HG03575 (cell line): ENCODE measurements at regions not wholly inside any gene's neighbourhood (a gene's known extent, or its start where the extent isn't known, plus 50 kb on each side); places are given as distances from the start of the nearest gene placed in this dataset.

Experiments
- ATAC-seq: cut with Tn5 transposase; IDR thresholded peaks from one replicate; pipeline ENCODE4 v1.9.1; 2021; ENCODE audit not compliant: unreplicated experiment, insufficient number of reproducible peaks, low FRiP score; ENCODE audit errors: extremely low read depth

DNA sequence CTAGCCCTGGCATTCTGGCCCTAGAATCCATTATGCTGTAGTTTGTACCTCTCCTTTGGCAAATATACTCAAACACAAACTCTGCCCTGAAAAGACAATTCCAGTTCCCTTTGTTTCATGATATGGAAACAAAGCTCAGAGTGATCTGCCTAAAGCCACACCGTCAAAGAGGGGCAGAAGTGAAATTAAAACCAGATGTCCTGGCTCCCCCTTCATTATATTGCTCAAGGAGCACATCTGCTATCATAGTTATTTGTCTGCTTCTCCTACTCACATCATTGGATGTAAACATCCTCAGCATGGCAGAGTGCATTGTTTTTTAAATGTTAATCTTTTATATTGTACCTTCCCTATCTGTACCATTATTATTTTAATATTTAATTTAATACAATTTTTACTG lies 266.7 kb upstream of the SMARCA2 start:
- ATAC-seq = no peak

DNA sequence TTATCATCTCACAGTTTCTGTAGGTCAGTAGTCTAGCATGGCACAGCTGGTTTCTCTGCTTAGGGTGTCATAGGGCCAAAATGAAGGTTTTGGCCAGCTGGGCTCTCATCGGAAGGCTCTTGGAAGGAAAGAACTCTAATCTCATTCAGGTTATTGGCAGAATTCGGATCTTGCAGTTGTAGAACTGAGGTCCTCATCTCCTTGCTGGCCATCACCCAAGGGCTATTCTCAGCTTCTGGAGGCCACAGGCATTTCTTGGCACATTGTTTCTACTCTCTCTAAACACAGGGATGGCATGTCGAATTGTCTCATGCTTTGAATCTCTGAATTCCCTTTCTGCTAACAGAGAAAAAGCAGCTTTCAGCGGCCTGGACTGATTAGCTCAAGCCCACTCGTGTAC lies 258.0 kb upstream of the SMARCA2 start:
- ATAC-seq = no peak

DNA sequence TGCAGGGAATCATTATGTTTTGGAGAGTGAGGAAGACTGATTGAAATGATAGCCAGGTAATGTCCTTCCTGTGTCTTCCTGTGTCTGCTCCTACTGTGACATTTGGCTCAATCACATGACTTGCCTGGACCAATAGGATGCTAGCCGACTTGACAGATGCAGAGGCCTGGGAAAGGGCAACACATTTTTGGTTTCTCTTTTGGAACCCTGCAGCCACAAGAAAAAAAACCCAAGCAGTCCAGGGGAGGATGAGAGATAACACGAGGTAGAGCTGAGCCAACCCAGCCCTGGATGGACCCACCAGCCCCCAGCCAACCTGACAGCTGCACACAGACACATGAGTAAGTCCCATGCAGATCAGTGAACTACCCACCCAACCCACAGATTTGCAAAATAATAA lies 256.1 kb upstream of the SMARCA2 start:
- peak; percentile 65 for ATAC-seq

DNA sequence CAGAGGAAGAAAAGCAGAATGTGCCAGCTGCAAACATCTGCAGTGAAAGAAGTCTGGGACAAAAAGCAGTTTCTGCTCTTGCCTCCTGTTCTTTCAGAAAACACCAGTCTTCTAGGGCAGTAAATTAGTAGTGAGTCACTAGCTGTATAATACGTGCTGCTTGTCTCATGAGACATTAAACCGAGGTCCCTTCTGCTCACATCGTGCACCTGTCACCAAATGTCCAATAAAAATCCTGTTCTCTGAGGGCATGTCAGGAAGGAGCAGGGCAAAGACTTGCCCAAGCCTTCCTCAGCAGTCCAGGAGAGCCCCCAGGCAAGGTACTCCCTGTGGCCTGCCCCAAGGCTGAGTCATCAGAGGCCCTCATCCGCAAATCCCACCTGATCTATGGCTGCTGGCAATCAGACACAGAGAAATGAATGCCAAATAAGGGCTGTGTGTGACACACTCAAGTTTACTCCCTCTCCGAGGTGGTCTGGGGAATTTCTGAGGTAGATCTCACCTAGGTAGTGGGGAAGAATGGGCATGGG lies 255.3 kb upstream of the SMARCA2 start:
- ATAC-seq = no peak

DNA sequence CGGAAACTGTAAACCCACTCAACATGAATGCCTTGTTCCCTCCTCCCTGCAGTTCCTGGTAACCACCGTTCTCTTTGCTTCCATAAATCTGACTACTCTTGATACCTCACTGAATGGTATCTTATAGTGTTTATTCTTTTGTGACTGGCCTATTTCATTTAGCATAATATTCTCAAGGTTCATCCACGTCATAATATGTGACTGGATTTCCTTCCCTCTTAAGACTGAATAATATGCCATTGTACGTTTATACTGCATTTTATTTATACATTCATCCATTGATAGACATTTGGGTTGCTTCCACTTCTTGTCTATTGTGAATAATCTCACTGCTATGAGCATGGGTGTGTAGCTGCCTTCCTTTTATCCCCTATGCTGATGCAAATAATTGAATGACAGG lies 253.3 kb upstream of the SMARCA2 start:
- no peak for ATAC-seq

DNA sequence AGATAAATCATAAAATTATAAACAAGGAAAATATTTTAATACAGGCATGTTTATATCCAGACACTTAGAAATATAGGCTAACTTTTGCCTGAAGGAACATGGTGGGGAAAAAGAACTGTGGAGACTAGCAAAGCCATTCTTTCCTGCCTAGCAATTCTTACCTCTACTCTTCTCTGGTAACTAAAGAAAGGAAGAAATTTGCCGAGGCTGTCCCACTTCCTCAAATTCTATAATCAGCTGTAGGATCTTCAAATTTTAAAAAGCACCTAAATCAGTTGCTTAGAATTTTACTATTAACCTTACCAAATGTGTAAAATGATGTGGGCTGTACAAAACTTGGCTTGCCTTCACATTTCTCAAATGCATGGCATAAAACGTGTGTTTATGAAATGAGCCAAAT lies 249.1 kb upstream of the SMARCA2 start:
- no peak for ATAC-seq

DNA sequence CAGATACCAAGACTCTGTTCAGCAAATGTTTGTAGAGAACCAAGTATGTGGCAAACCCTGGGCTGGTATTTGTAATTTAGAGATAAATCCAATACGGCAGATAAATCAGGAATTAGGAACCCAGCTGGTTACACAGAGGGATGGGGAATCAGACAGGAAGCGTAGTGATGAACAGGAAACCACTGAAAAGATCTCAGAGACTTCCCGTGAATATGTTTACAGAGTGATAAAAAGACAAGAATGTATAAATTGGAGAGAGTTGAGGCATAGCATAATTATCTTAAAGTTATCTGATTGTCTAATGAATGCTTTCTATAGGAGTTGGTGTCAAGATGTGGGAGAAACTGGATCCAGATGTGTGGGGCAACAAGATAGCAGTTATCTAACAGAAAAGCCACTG lies 246.6 kb upstream of the SMARCA2 start:
- ATAC-seq = no peak

DNA sequence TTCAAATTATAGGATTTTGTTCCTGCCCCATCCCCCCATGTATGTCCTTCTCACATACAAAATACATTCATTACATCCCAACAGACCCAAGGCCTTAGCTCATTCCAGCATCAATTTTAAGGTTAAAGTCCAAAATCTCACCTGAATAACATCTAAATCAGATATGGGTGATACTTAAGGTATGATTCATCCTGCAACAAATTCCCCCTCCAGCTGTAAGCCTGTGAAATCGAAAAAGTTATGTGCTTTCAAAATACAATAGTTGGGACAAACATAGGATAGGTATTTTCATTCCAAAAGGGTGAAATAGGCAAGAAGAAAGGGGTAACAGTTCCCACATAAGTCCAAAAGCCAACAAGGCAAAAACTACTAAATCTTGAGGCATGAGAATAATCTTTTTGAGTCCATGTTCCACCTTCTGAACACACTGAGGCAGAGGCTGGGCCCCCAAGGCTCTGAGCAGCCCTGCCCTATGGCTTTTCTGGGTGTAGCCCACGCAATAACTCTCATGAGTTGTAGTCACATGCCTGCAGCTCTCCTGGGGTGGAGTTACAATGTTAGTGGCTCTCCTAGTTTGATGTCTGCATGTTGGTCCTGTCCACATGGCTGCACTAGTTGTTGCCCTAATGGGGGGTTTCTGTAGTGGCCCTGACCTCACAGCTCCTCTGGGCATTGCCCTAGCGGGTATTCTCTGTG lies 243.9 kb upstream of the SMARCA2 start:
- no peak for ATAC-seq

DNA sequence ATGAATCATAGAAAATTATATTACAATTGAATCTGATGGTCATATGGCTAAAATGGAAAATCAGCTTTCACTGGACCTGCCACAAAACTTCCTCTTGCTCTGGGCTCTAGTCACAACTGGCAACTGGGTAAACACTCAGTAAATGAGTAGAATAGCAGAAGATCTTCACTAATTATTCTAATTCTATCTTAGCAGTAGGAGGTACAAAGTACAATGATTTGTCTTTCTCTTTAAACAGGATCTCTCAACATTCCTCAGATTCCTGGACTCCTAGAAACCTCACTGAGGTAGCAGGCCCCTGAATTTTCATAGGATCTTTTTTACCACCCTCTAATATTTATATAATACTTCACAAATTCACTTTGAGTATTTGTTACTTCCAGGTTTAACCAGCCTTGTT lies 239.9 kb upstream of the SMARCA2 start:
- ATAC-seq = no peak

DNA sequence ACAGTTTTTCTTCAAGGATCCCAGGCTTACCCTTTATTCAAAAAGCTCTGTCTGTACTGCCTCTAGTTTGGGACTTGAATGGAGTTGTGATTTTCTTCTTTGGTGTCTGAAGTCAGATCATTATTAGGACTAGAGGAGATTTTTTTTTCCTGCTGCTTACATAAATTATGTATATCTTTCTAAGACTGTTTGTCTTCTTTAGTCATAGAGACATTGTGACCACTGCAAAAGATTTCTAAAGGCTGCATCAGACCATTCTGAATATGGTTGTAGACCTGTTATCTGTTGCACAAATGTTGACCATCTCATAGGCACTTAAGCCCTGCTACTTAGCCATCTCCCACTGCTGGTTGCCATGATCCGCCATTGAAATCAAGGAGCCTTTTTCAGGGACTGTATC lies 238.5 kb upstream of the SMARCA2 start:
- no peak for ATAC-seq

DNA sequence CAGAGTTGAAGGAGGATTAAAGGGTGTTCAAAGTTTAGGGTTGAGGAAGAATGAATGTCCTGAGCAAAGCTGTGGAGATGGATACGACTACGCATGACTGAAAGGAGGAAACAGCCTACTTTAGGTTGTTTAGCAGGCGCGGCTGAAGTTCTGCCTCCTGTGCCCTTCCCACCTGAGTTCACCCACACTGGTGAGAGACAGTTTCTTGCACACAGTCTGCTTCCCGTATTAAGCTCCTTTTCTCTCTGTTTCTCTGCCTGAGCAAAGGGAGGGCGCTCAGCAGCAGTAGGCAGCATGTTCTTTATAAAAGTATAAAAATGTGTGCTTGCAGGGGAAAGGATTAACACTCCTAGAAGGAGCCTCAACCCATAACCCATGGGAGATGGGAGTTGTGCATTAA lies 224.0 kb upstream of the SMARCA2 start:
- ATAC-seq = no peak

DNA sequence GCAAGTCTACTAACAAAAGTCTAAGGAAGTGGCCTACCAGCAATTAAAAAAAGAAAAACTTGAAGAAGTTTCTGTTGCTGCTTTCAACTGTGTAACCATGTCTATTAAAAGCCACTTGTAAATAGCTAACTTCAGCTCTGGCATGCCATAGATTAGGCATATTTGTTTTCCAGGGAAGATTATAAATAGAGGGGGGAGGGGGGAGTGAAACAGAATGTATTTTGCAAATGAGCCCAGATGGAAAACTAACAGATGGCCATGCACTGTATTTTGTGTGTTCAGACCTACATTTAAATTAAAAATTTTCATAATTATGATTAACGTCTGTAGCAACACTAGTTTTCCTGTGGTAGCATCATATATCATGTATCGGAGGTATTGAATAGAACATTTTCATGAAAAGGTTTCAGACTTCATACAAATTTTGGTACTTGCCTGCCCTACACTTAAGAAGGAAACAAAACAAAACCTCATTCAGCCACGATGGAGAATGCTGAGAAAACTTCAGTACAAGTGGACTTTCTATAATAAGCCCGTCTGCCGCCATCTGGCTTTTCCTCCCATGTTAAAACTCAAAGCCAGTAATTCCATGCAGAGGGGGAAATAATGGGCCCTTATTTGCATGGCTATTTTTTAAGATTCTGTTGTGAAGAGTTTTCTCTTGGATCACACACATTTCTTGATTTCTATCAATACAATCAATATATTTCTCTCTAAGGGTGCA lies 220.4 kb upstream of the SMARCA2 start:
- ATAC-seq = no peak

DNA sequence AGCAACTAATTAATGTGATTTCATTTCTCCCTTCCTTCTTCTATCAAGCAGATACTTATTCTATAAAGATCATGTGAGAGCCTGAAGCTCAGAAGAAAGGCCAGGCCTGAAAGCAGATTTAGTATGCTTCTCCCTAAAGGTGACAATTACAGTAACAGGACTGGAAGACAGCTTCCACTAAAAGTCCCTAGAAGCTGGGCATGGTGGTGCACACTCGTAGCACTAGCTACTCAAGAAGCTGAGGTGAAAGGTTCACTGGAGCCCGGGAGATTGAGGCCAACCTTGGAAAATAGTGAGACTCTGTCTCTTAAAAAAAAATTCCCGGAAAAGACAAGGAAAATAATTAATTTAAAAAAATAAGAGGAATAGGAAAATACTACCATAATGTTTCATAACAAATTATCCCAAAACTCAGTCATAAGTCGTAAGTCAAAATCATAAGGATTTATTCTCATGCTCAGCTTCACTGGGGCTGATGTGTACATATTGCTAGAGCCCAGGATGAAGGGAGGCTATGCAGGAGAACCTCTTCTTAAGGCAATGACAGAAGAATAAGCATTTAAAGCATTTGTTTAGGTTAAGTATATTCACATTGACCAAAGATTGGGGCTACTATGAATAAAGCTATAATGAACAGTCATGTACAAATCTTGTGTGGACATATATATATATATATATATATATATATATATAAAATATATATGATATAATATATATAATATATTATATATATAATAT lies 210.8 kb upstream of the SMARCA2 start:
- no peak for ATAC-seq

DNA sequence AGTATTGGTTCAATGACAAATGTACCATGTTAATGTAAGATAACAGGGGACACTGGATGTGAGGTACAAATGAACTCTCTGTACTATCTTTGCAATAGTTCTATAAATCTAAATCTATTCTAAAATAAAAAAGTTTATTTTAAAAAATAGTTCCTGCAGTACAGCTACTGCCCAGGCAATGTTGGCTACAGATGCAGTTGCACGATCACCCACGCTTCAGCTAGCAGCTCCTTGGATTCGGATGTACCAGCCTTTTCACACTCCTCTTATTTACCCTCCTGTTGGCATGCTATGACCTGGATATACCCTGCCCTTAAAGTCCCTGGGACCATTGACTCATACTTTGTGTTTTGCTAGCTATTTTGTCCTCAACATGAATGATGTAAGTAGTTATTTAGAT lies 185.4 kb upstream of the SMARCA2 start:
- ATAC-seq = no peak

DNA sequence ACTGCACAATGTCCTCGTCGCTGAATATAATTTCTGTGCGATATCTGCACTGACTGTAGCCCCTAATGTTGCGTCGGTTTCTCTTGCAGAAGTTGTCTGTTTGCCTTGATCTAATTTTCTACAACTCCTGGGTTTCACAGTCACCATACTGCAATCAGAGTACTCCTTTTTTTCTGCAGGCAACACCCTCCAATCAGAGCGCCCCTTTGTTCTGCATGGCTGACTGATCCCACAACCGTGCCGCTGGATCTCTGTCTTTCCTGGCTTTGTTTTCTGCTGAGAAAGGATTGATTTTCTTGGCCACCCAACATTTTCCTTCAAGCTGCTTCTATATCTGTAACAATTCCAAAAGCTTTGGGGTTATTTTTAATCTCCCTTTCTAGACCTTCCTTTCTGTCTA lies 182.2 kb upstream of the SMARCA2 start:
- no peak for ATAC-seq

DNA sequence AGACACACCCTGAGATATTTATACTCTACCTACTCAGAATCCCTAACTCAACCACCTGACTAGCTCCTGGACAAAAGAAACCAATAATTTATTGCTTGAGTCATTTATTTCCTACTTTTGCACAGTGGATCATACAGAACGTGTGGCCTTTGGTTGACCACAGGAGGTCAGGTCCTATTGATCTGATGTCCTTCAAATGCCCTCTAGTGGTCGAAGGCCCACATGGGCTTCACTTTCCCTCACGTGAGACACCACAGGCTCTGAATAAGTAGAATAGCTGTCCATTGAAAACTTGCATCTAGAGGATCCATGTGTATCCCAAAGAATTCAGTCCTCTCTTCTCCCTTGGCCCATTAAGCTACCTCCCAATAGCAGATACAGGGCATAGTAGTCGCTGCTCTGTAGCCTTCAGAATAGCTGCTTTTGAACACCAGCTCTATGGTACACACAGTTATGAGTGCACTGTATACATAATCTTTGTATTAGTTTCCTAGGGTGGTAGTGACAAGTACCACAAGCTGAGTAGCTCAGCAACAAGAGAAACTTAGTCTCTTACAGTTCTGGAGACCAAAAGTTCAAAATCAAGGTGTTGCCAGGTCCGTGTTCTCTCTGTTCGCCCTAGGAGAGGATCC lies 177.6 kb upstream of the SMARCA2 start:
- ATAC-seq = no peak

DNA sequence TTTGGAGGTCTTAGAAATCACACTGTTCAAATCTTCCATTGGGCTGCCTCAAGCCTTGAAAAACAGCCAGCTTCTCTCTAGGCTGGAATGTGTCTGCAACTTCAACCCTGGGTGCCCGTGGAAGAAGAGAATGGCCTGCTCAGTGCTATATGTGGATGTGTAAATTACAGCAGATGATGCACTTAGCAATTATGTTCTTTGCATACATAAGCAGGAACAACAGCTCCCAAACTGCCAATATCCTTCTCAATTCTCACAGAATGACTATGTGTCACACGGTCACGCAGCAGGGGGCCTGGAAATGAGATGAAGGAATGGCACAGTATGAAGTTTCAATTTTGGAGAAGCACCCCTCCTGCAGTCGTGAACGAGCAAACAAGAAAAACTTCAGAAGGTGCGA lies 175.2 kb upstream of the SMARCA2 start:
- ATAC-seq = no peak

DNA sequence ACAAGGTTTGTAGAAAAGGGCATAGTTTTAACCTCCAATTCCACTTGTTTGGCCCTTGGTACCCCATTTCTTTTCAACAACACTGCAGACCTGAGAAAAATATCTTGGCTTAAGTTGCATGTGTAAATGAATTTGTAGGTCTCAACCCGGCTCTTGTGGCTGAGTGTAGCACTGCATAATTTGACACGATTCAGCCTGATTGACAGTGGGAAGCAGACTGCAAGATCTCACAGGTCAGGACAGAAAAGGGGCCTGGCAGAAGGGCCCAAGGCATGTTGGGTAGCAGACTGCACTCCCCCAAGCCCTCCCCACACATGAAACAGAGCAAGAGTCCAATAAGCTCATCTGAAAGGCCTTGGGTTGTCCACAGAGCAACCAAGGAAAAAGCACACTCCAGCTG lies 169.7 kb upstream of the SMARCA2 start:
- no peak for ATAC-seq

DNA sequence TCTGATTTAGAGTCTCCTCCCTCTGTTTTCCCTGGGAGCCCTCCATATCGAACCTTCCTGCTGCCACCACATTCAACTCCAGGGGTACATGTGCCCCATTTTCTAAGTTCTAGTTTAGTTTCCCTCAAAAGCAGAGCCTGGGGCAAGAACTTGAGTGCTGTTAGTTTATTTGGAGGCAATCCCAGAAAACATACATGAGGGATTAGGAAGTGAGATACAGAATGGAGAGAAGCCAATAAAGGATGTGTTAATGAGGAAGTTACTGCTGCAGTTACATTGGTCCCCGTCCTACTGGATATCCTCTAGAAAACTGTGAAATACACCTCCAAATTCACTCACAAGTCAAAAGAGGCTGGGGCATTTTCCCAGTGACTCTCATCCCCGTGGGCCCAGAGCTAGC lies 159.4 kb upstream of the SMARCA2 start:
- no peak for ATAC-seq

DNA sequence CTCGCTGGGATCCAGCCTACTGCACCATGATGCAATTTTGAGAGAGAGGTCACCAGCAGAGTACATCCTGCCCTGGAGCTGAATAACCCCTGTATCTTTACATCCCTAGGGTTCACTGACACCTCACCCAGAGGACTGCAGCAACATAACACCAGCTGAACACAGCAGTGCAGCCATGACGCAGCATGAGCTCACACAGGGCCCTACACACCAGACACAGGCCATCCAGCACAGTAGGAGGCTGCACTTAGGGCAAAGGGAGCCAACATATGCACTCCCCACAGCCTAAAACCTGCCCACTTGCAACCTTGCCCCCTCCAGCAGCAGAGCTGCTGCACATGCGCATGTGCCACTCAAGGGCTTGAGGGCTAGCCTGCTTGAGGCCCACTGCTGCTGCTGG lies 157.3 kb upstream of the SMARCA2 start:
- no peak for ATAC-seq
